NT2/D1 (cell line): ENCODE measurements at regions not wholly inside any gene's neighbourhood (a gene's known extent, or its start where the extent isn't known, plus 50 kb on each side); places are given as distances from the start of the nearest gene placed in this dataset.

Source experiments
- DNase-seq: peaks from one replicate; pipeline ENCODE4 v3.0.0-alpha.2; 2011; ENCODE audit warnings: low read depth, low spot score
- H3K27me3 ChIP-seq: 2 replicates; pipeline ENCODE4 v1.6.0; 2011; ENCODE audit warnings: mild to moderate bottlenecking; ENCODE audit not compliant: insufficient read length, insufficient read depth
- H3K36me3 ChIP-seq: 2 replicates; pipeline ENCODE4 v1.6.1; 2011; ENCODE audit warnings: mild to moderate bottlenecking, low read length, mixed read lengths; ENCODE audit not compliant: insufficient read depth, insufficient read length
- H3K4me1 ChIP-seq: 2 replicates; pipeline ENCODE4 v1.5.1; 2011; ENCODE audit not compliant: insufficient read depth, insufficient read length
- H3K4me3 ChIP-seq: 2 replicates; pipeline ENCODE4 v1.5.1; 2011; ENCODE audit warnings: low read depth; ENCODE audit not compliant: insufficient read length
- H3K9ac ChIP-seq: 2 replicates; pipeline ENCODE4 v1.6.0; 2011; ENCODE audit warnings: low read depth; ENCODE audit not compliant: insufficient read length
- H3K9me3 ChIP-seq: 2 replicates; pipeline ENCODE4 v1.5.1; 2011; ENCODE audit warnings: mild to moderate bottlenecking, low read length; ENCODE audit not compliant: insufficient read depth
- SUZ12 ChIP-seq: IDR thresholded peaks from 2 replicates; pipeline ENCODE4 v1.6.1; 2011; ENCODE audit not compliant: insufficient read length, insufficient read depth; ENCODE audit errors: extremely low read depth
- YY1 ChIP-seq: IDR thresholded peaks from 2 replicates; pipeline ENCODE4 v1.6.1; 2011; ENCODE audit not compliant: insufficient read length, insufficient read depth
- ZNF274 ChIP-seq: IDR thresholded peaks from 2 replicates; pipeline ENCODE4 v1.6.1; 2011; ENCODE audit warnings: mild to moderate bottlenecking, low read depth, low read length

GRCh38 chr10:3835770-3836169 lies 50.8 kb upstream of the KLF6 start:
- no peak for DNase-seq
- H3K9ac ChIP-seq, result no peak overlapping the region
- no peaks in the 10 kb centered on the region for H3K27me3 ChIP-seq
- no peak overlapping the region for H3K4me3 ChIP-seq
- no peaks in the 10 kb centered on the region for H3K36me3 ChIP-seq
- no peak for TF ChIP-seq SUZ12
- no peak for TF ChIP-seq ZNF274
- TF ChIP-seq YY1, result no peak
- no peaks in the 10 kb centered on the region for H3K4me1 ChIP-seq
- no peaks in the 10 kb centered on the region for H3K9me3 ChIP-seq

GRCh38 chr10:3834947-3835346 lies 49.9 kb upstream of the KLF6 start:
- H3K27me3 ChIP-seq, result no peaks in the 10 kb centered on the region
- no peaks in the 10 kb centered on the region for H3K9me3 ChIP-seq
- no peak for TF ChIP-seq SUZ12
- no peak for TF ChIP-seq YY1
- TF ChIP-seq ZNF274, result no peak
- no peak overlapping the region for H3K4me3 ChIP-seq
- no peak for DNase-seq
- no peaks in the 10 kb centered on the region for H3K36me3 ChIP-seq
- no peaks in the 10 kb centered on the region for H3K4me1 ChIP-seq
- no peak overlapping the region for H3K9ac ChIP-seq
